Transverse colon (tissue), 4 donors: ENCODE measurements at regions not wholly inside any gene's neighbourhood (a gene's known extent, or its start where the extent isn't known, plus 50 kb on each side); places are given as distances from the start of the nearest gene placed in this dataset.

Experiments used
- DNase-seq: peaks from one replicate; pipeline ENCODE4 v3.0.0-alpha.2; 2019
- H3K27ac ChIP-seq, 4 donors: fragments of 200-600 bp; sonication (generic); 2 replicates each; pipeline ENCODE4 v1.5.1; 2016 to 2018; ENCODE audit warnings: inconsistent platforms in 4 of 4
- H3K27me3 ChIP-seq: fragments of 200-600 bp; sonication (generic); 2 replicates; pipeline ENCODE4 v1.5.1; 2017; ENCODE audit warnings: inconsistent platforms
- H3K36me3 ChIP-seq, 4 donors: fragments of 200-600 bp; sonication (generic); 2 replicates each; pipeline ENCODE4 v1.5.1; 2017 to 2019; ENCODE audit warnings: inconsistent platforms in 4 of 4
- H3K4me1 ChIP-seq, 4 donors: fragments of 200-600 bp; sonication (generic); 2 replicates each; pipeline ENCODE4 v1.5.1; 2017 to 2020; ENCODE audit warnings: inconsistent platforms in 4 of 4
- H3K4me3 ChIP-seq, 4 donors: fragments of 200-600 bp; sonication (generic); 1 replicate in 1 of 4; 2 replicates in 3 of 4; pipeline versions ENCODE4 v1.5.1 to v1.6.1; 2017 to 2019; ENCODE audit warnings: inconsistent platforms in 4 of 4
- H3K9me3 ChIP-seq, 2 donors: fragments of 200-600 bp; sonication (generic); 2 replicates each; pipeline ENCODE4 v1.5.1; 2017 to 2019; ENCODE audit warnings: inconsistent platforms in 2 of 2
- EP300 ChIP-seq: sonication (generic); formaldehyde crosslinking; IDR thresholded peaks from one replicate; pipeline ENCODE4 v1.6.1; 2017; ENCODE audit warnings: antibody characterized with exemption, low read depth
- POLR2A ChIP-seq: fragments of 450-650 bp; IDR thresholded peaks from one replicate; pipeline ENCODE4 v1.6.1; 2016; ENCODE audit warnings: antibody characterized with exemption, mild to moderate bottlenecking, moderate library complexity
- POLR2AphosphoS5 ChIP-seq, 3 donors: sonication (generic); formaldehyde crosslinking; IDR thresholded peaks; one replicate each; pipeline ENCODE4 v1.6.1; 2016; ENCODE audit warnings: antibody characterized with exemption in 3 of 3
- WGBS, 2 donors: methylation state at CpG; one replicate each; pipeline ENCODE4 v1.1.5; 2018; ENCODE audit warnings: low coverage in 1 of 2; 5-methylcytosine and 5-hydroxymethylcytosine counted together
- in situ Hi-C, 4 donors: fragments of 200-750 bp; cut with MboI; loops; one replicate each; pipeline versions ENCODE4 v1.15.0 to v1.15.1; 2017; ENCODE audit warnings: low sequenced_read_pairs in 3 of 4, low pct_ligation_motif_present in 1 of 4, low pct_unique_long_range_greater_than_20kb in 1 of 4
- intact Hi-C: fragments of 100-400 bp; cut with DNase I; formaldehyde crosslinking; loops from one replicate; pipeline ENCODE4 v1.15.1; 2023; ENCODE audit warnings: low total_unique reads
- TF ChIP-seq, protein P1 (sequence below), 5 experiments: fragments of 200-600 bp in 3 of 5; fragments of 450-650 bp in 2 of 5; sonication (generic) in 3 of 5; IDR thresholded peaks; 1 replicate in 2 of 5; 2 replicates in 3 of 5; pipeline ENCODE4 v1.5.1; 2016 to 2017; ENCODE audit warnings: antibody characterized with exemption in 5 of 5, inconsistent platforms in 3 of 5, mild to moderate bottlenecking in 2 of 5, moderate library complexity in 1 of 5

DNA sequence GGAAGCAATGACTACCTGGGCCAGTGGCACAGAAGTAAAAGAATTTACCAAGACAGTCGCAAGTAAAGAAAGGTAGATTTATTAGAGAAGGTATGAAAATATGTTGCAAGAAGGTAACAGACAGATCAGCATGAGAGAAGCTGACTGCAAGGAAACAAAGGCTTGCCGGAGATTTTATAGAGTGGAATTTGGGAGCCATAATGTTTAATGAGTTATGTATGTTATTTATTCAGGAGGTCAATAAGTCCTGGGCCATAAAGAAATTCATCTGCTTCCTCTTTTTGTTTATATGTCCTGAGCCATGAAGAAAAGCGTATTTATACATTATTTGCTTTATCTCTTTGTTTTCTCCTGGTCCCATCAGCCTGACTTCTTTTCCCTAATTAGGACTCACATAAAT, 423.6 kb downstream of the PTH2R start:
- intact Hi-C loops (no loop called here), in situ Hi-C loops (no loop called here)
- Histone ChIP-seq H3K36me3 (no peaks in the 10 kb centered on the region), H3K27me3 (no peaks in the 10 kb centered on the region), H3K9me3 (no peaks in the 10 kb centered on the region), H3K27ac (no peak overlapping the region), H3K4me3 (no peak overlapping the region), H3K4me1 (peaks cover 0 to 17% (median 6%) of the 10 kb centered on the region in 4 donors)
- TF ChIP-seq, protein P1, sequence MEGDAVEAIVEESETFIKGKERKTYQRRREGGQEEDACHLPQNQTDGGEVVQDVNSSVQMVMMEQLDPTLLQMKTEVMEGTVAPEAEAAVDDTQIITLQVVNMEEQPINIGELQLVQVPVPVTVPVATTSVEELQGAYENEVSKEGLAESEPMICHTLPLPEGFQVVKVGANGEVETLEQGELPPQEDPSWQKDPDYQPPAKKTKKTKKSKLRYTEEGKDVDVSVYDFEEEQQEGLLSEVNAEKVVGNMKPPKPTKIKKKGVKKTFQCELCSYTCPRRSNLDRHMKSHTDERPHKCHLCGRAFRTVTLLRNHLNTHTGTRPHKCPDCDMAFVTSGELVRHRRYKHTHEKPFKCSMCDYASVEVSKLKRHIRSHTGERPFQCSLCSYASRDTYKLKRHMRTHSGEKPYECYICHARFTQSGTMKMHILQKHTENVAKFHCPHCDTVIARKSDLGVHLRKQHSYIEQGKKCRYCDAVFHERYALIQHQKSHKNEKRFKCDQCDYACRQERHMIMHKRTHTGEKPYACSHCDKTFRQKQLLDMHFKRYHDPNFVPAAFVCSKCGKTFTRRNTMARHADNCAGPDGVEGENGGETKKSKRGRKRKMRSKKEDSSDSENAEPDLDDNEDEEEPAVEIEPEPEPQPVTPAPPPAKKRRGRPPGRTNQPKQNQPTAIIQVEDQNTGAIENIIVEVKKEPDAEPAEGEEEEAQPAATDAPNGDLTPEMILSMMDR (IDR thresholded peaks at IDR 0.05): no peak
- TF ChIP-seq POLR2AphosphoS5 (IDR thresholded peaks at IDR 0.05): no peak
- TF ChIP-seq EP300: no peak
- TF ChIP-seq POLR2A: no peak
- DNase-seq: no peak
- WGBS, 2 donors: 33 to 44% methylated on average over 3 of the region's 3 CpGs

DNA sequence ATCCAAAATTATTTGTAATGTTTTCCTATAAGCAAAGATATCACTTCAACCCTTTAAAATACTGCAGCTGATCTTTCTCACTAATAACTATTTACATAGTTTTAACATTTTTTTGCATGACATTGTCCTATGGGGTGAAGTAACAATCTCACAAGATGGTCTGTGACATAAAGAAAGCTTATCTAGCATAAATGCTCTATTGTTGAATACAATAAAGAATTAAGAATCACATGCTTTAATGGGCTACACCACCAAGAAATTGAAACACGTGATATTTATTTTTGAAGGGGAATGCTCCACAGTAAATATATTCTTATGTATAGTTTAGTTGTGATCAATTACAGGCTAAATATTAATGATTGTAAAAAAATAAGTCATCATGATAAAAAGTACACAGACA, 441.1 kb downstream of the PTH2R start:
- intact Hi-C loops: no loop called here
- no peaks in the 10 kb centered on the region for H3K4me1 ChIP-seq
- 72 to 75% methylated on average over 1 of the region's 1 CpG for WGBS, 2 donors
- no peaks in the 10 kb centered on the region for H3K9me3 ChIP-seq
- H3K27ac ChIP-seq: no peak overlapping the region
- H3K36me3 ChIP-seq: no peaks in the 10 kb centered on the region
- no peak for DNase-seq
- TF ChIP-seq POLR2AphosphoS5 (IDR thresholded peaks at IDR 0.05) (no peak), EP300 (no peak)
- TF ChIP-seq, protein P1 (IDR thresholded peaks at IDR 0.05): no peak
- no peak overlapping the region for H3K4me3 ChIP-seq
- H3K27me3 ChIP-seq: no peaks in the 10 kb centered on the region
- in situ Hi-C loops: no loop called here

- in situ Hi-C loops: no loop called here
- Histone ChIP-seq H3K9me3 (no peaks in the 10 kb centered on the region), H3K27ac (no peak overlapping the region), H3K27me3 (no peaks in the 10 kb centered on the region), H3K4me1 (no peaks in the 10 kb centered on the region), H3K4me3 (no peak overlapping the region), H3K36me3 (no peaks in the 10 kb centered on the region)
- 86 to 91% methylated on average over 5 to 6 of the region's 6 CpGs for WGBS, 2 donors
- TF ChIP-seq, protein P1 (IDR thresholded peaks at IDR 0.05): no peak
- no peak for TF ChIP-seq EP300
- no peak for TF ChIP-seq POLR2A
- no peak for TF ChIP-seq POLR2AphosphoS5 (IDR thresholded peaks at IDR 0.05)
- no peak for DNase-seq
- intact Hi-C loops: no loop called here
Measured at GRCh38 chr2:208854717-208855116, 448.1 kb downstream of the PTH2R start.

GRCh38 chr2:208867374-208867773, 460.8 kb downstream of the PTH2R start:
- Histone ChIP-seq H3K9me3 (no peaks in the 10 kb centered on the region), H3K36me3 (no peaks in the 10 kb centered on the region), H3K27ac (no peak overlapping the region), H3K4me3 (no peak overlapping the region), H3K4me1 (no peaks in the 10 kb centered on the region), H3K27me3 (no peaks in the 10 kb centered on the region)
- no peak for DNase-seq
- TF ChIP-seq EP300 (no peak), POLR2A (no peak), POLR2AphosphoS5 (IDR thresholded peaks at IDR 0.05) (no peak)
- TF ChIP-seq, protein P1 (IDR thresholded peaks at IDR 0.05): no peak
- in situ Hi-C loops (no loop called here), intact Hi-C loops (no loop called here)
